Upper lobe of left lung (tissue), 4 donors: ENCODE measurements at regions not wholly inside any gene's neighbourhood (a gene's known extent, or its start where the extent isn't known, plus 50 kb on each side); places are given as distances from the start of the nearest gene placed in this dataset.

ENCODE experiments used
- EP300 ChIP-seq, 4 donors: sonication (generic); formaldehyde crosslinking; IDR thresholded peaks; one replicate each; pipeline ENCODE4 v1.5.1; 2017; ENCODE audit warnings: antibody characterized with exemption in 4 of 4, control low read depth in 2 of 4
- POLR2A ChIP-seq, 4 donors: fragments of 450-650 bp; IDR thresholded peaks; one replicate each; pipeline ENCODE4 v1.5.1; 2016 to 2017; ENCODE audit warnings: antibody characterized with exemption in 4 of 4, mild to moderate bottlenecking in 2 of 4
- TF ChIP-seq, protein P1 (sequence below), 6 experiments: fragments of 450-650 bp in 4 of 6; fragments of 200-600 bp in 2 of 6; sonication (generic) in 2 of 6; IDR thresholded peaks; one replicate each; pipeline ENCODE4 v1.5.1; 2016 to 2019; ENCODE audit warnings: antibody characterized with exemption in 6 of 6

- TF ChIP-seq, protein P1, sequence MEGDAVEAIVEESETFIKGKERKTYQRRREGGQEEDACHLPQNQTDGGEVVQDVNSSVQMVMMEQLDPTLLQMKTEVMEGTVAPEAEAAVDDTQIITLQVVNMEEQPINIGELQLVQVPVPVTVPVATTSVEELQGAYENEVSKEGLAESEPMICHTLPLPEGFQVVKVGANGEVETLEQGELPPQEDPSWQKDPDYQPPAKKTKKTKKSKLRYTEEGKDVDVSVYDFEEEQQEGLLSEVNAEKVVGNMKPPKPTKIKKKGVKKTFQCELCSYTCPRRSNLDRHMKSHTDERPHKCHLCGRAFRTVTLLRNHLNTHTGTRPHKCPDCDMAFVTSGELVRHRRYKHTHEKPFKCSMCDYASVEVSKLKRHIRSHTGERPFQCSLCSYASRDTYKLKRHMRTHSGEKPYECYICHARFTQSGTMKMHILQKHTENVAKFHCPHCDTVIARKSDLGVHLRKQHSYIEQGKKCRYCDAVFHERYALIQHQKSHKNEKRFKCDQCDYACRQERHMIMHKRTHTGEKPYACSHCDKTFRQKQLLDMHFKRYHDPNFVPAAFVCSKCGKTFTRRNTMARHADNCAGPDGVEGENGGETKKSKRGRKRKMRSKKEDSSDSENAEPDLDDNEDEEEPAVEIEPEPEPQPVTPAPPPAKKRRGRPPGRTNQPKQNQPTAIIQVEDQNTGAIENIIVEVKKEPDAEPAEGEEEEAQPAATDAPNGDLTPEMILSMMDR (IDR thresholded peaks at IDR 0.05), result no peak
- TF ChIP-seq POLR2A (IDR thresholded peaks at IDR 0.05) (no peak), EP300 (IDR thresholded peaks at IDR 0.05) (no peak)
These were observed 354.7 kb upstream of the KHDRBS2 start for GRCh38 chr6:62640749-62641148.
